Activated CD8-positive, alpha-beta memory T cell treated with anti-CD3 and anti-CD28 coated beads, Interleukin-2, amount 50 U/mL, for 24 hours (primary cell): ENCODE measurements at regions not wholly inside any gene's neighbourhood (a gene's known extent, or its start where the extent isn't known, plus 50 kb on each side); places are given as distances from the start of the nearest gene placed in this dataset.

Experiments used
- DNase-seq: peaks from one replicate; pipeline ENCODE4 v3.0.0-alpha.2; 2020; ENCODE audit errors: extremely low read depth

DNA sequence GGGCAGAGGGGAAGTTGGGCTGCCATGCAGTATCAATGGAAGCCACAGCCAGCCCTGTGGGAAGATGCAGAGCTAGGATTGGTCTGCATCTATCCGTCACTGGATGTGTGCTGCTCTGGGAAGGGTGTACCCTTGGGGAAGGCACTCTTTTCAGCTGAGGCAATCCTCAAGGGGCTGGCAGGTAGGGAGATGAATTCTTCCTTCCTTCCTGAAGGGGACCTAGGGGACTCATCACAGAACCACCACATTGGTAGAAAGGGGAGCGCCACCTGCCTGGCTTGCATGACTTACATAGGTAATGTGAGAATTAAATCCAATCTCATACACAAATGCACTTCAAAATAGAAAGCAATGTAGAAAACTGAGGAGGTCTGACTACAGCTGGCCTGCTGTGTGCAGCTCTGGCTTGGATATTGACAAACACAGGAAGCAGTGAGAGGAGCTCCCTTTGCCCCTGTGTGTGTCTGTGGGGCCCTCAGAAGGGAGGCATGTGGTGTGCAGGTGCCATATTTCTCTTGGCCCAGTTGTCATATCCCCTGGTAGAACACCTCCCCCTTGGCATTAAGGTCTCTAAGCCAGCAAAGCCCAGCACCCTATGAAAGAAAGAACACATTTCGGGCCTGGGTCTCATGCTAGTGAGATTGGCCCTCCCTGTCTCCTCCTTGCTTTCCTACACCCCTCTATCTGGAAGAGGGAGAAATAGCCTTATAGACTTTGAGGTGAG lies 260.3 kb upstream of the MOCS1 start:
- DNase-seq = no peak

DNA sequence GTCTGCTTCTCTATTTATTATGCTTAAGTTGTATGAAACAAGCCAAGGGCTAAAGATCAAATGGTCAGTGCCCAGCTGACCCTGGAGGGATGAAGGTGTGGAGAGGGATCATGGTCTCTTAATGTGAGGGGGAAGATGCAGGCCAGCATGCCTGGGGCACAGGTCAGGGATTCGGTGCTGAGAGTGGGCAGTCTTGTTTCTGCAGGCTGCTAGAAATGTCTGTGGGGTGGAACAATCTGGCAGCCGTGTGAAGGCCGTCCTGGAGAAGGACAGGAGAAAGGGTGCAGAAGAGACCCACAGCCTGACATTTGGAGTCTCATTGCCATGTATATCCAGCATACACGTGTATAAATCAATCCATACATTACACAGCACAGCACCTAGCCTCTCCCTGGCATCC lies 258.3 kb upstream of the MOCS1 start:
- DNase-seq = no peak

DNA sequence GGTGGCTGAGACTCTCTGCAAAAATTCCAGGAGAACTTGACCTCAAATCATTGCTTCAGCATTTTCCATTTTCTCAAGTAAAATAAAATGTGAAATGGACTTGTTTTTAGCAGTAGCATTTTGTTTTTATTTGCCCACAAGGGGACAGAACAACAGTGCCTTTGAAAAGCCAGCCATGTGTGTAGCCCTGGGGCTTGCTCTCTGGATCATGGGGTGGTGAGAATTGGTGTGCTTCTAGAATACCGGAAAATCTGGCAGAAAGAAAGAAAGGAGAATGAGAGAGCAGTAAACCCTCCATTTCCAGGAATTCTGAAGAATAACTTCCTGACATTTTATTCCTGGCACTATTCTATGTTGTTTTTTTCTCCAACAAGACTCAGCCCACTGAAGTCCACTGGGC lies 254.7 kb upstream of the MOCS1 start:
- no peak for DNase-seq

DNA sequence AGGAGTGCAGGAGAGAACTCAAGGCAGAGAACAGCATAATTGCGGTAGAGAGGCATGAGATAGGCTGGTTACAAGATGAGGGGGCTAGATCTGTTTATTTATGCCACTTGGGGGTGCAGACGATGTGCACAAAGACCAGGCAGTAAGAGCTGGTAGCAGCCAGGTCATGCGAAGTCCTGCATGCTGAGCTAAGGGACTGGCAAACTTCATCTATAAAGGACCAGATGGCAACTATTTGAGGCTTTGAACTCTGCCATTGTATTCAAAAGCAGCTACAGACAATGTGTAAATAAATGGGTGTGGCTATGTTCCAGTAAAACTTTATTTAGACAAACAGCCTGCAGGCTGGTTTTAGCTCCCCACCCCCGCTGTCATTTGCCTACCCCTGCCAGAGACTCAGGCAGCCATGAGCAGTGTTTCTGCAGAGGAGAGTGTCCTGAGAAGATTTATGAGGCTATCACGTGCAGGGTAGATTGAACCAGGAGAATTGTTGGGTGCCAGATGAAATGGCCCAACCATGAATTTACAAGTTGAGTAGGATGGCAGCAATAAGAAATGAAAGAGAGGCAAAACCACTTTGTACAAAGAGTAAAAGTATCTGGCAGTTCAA lies 253.4 kb upstream of the MOCS1 start:
- no peak for DNase-seq

DNA sequence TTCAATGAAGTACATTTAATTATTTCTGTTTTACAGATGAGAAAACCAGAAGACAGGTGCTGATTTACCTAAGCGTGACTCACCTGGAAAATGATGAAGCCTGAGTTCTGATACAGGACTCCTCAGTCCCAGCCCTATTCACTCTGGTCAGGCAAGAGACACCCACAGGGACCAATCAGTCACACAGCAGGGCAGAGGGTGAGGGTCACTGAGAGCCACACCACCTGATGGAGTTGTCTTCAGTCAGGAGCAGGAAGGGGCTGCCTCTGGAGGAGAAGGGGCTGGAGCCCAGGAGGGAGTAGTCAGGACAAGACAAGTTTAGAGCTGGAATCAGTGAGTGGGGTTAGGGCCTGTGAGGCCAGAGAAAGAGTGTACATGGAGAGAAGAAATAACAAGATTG lies 251.2 kb upstream of the MOCS1 start:
- no peak for DNase-seq

DNA sequence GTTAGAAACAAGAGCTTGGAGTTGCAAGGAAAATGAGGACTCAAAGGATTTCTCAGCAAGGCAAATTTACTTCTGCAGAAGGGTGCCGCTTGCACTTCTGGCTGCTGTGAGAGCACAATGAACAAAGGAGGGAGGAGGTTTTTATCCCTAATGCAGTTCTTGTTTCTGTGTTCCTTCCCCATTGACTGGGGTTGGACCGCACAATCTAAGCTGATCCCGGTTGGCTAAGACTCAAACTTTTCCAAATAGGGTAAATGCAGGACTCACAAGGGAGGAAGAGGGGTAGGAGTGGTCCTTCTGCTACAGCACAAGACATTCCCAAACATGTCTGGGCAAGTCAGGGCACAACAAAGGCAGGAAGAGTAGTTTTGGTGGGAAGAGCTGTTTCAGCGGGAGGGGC lies 249.6 kb upstream of the MOCS1 start:
- DNase-seq = no peak

DNA sequence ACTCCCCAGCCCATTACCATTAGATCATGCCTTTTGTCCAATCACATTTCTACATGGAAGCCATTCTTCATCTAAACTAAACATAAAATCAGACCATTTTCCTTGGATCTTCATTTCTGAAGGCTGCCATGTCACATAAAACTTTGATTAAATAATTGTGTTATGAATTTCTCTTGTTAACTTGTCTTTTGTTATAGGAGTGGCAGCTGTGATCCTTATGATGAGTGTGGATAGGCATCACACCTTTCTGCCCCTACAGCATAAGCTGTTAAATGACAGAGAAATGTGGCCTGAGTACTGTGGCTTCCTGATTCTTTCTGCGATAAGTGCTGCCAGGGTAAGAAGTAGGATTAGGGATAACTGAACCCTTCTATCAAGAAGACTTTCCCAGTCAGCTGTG lies 247.1 kb upstream of the MOCS1 start:
- DNase-seq = no peak

DNA sequence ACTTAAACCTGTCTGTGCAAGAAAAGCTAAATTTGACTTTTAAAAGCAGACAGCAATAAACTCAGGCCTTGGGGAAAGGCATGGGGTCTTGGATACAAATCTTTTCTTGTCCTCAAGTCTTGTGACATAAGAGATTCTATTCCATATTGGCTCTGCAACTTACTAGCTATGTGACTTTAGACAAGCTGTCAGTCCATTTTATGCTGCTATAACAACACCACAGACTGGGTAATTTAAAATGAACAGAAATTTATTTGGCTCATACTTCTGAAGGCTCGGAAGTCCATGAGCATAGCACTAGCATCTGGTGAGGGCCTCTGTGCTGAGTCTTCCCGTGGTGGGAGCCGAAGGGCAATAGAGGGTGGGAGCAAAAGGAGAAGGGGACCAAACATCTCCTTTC lies 246.0 kb upstream of the MOCS1 start:
- DNase-seq = no peak

DNA sequence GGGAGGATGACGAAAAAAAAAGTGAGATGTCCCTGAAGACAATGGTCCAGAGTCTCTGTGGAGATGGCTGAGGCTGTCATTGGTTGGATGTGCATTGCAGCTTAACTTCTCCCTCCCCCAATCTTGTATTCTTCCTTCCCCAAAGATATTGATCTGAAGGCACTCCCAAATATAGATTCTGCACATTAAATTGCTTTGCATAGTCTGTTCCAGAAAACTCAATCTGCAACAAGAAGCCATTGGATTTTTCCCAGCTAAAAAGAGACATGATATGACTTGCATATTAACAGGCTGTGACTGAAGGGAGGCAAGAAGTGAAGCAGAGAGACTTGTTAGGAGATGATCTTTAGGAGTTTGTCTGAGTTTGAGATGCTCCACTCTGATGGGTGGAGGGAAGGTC lies 245.2 kb upstream of the MOCS1 start:
- DNase-seq = no peak

DNA sequence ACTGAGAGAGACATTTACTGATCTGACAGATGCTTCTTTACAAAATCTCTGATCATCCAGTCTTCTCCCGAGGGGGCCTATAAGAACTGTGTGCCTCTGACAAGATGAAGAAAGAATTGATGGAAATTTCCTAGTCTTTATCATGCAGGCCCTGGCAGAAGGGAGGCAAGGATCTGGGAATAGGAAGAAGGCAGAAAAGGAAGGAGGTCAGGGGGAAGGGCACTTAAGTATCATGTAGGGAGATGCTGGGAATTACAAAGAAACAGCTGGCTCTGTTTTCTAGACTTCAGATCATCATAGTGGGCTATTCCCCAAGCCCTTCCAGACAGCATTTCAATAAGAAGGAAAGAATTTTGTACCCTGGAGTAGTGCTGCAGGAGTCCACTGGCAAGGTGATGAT lies 243.3 kb upstream of the MOCS1 start:
- DNase-seq = no peak

DNA sequence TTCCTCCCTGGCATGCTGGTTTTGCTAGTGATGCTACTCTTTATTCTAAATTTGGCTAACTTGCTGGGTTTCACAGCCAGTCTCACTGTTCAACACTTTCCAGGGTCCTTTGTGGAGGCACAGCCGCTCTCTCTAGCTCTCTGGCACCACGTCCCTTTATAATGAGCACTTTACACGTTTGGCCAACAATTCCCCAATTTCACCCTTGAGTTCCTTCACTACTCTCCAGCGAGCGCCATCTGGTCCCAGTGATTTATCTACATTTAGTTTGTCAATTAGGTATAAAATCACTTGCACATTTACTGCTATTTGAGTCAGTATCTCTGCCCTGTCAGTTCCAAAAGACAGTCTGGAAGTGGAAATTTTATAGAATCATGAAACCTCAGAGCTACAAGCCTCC lies 241.9 kb upstream of the MOCS1 start:
- DNase-seq = no peak

DNA sequence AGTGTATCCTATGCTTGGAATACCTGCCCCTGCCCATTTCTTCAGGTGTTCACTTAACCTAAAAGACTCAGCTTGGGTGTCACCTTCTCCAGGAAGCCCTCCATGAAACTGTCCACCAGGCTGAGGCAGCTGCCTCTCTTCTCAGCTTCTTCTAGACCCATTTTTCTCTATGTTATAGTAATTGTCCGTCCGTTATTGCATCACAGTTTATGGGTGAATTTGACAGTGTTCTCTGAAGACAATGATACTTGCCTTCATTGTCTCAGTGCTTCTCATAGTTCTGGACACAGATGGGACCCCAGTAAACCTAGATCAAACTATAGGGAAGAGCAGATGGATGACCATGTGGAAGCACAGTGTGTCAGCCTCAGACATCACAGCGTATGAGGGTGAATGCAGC lies 238.0 kb upstream of the MOCS1 start:
- no peak for DNase-seq

DNA sequence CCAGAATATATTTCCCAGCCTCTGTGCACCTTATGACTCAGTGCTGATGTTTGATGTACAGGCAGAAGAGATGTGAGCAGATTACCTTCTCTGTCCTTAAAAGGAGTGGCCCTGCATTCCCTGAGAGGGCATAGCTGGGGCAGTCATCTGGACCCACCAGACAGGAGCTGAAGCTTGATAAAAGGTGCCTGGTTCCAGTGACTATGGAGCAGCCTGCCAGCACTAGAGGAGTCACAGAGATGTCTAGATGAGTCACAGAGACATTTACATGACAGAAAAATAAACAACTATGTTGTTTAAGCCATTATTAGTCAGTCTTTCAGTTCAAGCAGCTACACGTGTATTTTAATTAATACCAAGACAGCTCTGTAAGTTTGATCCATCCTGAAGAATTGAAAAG lies 237.1 kb upstream of the MOCS1 start:
- no peak for DNase-seq

DNA sequence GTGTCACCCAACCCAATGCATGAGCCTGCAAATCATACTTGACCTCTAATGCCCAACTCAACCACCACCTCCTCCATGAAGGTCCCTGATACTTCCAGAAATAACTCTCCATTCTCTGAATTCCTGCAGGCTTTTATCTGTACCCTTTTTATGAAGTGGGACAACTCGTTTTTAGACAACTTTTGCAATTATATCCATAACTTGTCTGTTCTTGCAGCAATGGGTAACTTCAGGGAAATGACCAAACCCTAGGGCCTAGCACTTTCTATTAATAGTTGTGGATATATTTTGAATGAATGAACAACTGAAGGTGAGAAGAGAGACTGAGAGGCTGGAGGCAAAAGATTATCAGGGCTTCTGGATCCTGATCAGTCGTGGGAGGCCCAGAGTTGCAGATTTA lies 236.6 kb upstream of the MOCS1 start:
- DNase-seq = no peak

DNA sequence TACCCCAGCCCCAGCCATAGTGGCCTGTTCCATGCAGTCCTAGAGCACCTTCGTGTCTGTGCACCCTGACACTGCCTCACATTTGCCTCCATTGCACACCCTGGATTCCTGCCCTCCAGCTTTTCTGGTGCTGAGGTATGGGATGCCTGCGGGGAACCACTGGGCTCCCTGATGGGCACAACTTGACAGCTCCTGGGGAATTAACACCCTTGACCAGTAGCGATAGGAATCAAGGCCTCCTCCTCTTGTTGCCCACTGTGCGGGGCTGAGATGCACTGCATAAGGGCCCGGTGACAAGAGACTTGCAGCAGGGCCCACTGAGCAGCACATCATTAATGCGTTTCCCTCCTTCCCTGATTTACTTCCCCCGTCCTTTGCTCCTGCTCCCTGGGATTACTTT lies 235.6 kb upstream of the MOCS1 start:
- no peak for DNase-seq

DNA sequence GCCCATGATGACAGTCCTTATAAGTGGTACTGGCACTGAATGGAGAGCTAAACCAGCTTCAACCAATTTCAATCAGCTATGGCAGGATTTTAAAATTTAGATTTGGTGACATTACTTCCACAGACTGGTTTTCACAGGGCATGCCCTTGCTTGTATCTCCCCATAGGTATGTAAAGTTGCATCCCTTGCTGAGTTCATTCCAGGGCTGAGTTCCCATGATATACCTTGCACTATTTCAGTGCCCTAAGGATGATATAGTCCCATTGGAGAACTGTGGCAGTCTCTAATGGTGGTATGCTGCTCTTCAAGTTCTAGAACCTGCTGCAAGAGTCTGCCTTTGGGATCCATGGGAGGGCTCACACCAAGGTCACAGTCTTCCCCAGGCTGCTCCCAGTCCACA lies 232.7 kb upstream of the MOCS1 start:
- DNase-seq = no peak

DNA sequence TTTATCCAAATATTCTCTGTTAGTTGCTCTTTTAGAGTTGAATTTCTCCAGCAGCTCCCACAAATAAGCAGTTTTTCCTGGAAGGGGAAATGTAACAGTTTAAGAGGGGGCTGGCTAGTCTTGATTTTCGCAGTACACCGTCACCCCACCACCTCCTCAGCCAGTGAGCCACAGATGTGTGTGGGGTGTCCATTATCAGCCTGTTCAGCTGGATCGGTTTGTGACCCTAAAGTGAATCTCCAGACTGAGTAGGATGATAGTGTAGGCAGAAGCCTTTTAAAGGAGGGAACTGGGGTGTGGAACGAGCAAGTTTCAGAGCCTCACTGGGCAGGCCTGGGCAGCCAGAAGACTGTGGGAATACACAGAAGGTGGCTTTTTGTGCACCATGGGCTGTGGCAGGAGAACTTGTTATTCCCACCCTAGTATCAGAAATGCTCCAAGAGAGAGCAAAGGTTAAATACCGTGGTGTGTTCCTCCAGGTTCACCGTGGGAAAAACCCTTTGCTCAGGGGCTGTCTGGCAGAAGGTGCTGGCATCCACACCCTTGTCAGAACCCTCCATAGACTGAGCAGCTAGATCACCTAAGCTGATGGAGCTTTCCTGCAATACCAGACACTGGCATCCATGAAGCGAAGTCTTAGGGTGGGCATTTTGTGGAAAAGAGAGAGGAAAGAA lies 230.9 kb upstream of the MOCS1 start:
- no peak for DNase-seq

DNA sequence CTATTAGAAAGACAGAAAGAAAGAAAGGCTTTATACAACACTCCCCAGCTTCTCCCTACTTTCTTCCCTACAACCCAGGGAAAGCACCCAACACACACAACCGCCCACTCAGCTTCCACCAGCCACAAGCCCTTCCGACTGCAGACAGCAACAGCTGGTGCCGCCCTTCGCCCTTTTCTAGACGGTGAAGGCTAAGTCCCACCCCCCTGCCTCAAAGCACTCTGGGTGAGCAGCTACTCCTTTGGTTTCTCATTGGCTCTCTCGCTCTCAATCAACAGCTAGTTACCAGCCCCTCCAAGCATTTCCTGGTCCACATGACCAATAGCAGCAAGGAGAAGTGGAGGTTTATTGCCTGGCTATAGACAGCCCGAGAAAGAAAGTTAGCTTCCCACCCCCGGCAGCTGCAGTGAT lies 230.1 kb upstream of the MOCS1 start:
- no peak for DNase-seq

DNA sequence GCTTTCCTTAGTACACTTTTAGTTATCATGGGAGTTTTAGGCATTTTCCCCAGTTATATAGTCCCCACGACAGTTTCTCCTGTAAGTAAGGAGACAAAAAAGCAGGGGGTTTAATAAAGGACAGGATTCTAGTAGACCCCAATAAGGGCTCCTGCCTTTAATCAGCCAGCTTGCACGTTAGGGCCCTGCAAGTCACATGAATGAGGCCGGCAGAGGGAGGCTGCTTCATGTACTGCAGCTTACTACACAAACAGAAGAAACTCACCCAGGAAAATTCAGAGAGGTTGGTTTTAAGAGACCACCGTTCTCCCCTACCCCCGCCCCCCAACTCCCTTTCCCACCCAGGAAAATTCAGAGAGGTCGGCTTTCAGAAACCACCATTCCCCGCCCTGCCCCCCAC lies 229.7 kb upstream of the MOCS1 start:
- DNase-seq = no peak

DNA sequence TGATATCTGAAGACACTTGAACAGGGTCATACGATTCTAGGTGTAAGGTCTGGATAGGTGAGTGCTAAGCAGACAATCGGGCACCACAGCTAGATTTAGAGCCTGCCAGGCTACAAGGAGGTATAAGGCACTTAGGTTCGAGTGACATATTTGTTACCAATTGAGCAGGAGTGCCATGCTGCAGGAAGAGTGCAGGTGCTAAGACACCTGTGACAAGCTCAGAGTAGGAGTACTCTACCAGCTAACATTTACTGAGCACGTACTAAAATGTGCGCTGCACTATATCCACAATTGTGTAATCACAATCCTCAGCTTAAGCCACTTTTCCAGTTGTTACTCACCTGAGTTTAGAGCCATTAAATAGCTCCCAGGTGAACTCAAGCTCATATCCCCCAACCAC lies 227.8 kb upstream of the MOCS1 start:
- no peak for DNase-seq

DNA sequence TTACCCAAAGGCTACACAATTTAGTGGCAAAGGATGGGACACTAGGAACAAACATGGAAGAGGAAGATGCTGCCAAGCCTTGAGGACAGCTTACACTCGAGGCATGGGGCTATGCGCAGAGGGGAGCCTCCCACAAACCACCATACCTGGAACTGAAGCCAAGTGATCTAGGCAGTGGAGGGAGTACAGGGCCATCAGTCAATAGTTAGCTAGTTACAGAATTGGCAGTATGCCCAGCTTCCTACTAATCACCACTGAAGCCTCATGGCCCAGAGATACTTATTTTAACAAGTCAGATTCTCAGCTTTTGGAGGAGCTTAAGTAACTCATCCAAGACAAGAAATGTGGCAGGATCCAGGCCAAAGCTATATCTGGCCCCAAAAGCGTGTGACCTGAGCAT lies 226.6 kb upstream of the MOCS1 start:
- no peak for DNase-seq

DNA sequence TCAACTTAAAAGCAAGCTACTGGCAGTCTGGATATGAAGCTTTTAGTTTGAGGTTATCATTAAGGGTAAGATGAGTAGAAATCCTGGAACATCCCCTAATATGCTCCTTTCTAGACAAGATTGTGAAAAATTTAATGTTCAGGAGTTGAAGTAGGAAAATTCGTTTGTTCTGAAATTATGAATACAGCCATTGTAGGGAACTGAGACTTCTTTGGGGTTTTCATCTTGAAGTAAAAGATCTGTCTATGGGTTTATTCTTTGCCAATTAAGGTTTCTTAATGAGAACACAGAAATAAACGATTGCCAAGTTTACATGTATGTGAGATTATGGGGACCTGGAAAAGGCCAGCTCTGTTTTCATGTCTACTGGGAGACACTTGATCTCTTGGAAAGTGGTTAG lies 225.6 kb upstream of the MOCS1 start:
- no peak for DNase-seq

DNA sequence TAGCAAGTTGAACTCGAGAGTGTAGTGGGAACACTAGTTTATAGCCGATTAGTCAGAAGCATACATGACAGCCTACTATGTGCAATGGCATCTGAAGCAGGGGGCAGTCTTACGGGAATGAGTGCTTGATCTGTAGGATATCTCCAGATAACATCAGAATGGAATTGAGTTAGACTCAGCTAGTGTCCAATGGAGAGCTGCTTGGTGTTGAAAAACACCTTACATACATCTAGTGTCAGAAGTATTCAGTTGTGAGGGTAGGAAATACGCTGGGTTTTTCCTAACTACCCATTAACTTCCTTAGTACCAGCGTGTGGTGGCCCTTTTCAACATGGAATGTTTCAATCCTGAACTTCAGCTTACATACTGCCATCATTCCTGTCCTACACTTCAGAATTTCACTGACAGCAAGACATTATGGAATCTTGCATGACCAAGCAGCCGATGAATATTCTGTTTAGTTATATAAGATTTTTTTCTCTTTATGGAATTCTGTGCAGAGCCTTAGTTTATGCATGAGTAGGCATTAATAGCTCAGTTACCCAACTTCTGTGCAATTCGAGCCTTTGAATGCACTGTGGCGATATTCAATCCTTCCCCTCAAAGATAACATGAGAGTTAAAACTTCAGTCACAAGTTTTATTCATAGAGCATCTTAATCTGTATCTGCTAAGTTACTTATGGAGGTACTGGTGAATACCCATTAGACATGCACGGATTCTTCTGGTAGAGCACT lies 218.6 kb upstream of the MOCS1 start:
- no peak for DNase-seq
